GM04503 (cell line): ENCODE measurements at regions not wholly inside any gene's neighbourhood (a gene's known extent, or its start where the extent isn't known, plus 50 kb on each side); places are given as distances from the start of the nearest gene placed in this dataset.

Source experiments
- DNase-seq: peaks from one replicate; pipeline ENCODE4 v3.0.0-alpha.2; 2012; ENCODE audit warnings: low read depth

DNA sequence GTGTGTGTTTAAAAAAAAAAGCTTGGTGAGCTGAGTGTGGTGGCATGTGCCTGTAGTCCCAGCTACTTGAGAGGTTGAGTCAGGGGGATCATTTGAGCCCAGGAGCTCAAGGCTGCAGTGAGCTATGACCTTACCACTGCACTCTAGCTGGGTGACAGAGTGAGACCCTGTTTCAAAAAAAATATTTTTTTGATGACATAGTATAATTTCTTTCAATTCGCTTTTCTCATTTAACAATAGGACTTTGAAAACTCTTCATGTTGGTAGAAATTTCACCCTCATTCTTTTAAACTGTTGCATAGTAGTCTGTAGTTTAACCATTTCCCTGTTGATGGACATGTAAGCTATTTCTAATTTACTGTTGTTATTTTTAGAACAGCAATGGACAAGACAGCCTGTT, 55.7 kb upstream of the EXOC6 start:
- DNase-seq = no peak
